ENCODE measurements at regions not wholly inside any gene's neighbourhood (a gene's known extent, or its start where the extent isn't known, plus 50 kb on each side); places are given as distances from the start of the nearest gene placed in this dataset.
"Not testable (repeated sequence)": the region's sequence is repeated elsewhere in the genome, so short reads cannot be mapped to it uniquely, and the experiment has no call there.

DNA sequence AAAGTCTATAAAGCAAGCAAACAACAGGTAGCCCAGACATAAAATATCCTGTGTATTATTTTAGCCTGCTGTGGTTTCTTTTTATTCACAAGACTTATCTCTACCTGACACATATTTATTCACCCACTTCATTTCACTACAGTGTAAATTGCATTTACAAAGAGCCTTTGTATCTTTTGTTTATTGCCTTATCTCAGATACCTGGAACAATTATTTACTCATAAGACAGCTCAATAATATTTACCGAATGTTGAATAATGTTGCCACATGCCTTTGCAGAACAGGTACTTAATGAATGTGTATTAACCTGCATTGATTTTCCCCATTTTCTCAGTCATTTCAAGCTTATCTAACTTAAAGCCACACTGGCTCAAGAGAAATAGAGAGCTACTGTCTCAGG lies 603.6 kb downstream of the FBXO15 start:
- TF ChIP-seq CTCF (IDR thresholded peaks at IDR 0.05) (no peak), POLR2A (IDR thresholded peaks at IDR 0.05) (no peak)
- H3K4me3 ChIP-seq (ENCODE audit: low read depth, poor library complexity, severe bottlenecking) = no peak overlapping the region
- no peak for DNase-seq (ENCODE audit: low spot score in 2 of 2)
- 63 to 89% methylated on average over 1 of the region's 1 CpG for WGBS, 2 donors
- intact Hi-C loops (cut with DNase I; ENCODE audit: low total_unique reads) = no loop called here

GRCh38 chr18:73535990-73536389 lies 611.6 kb downstream of the FBXO15 start:
- H3K4me3 ChIP-seq (ENCODE audit: low read depth, poor library complexity, severe bottlenecking) = no peak overlapping the region
- intact Hi-C loops (cut with DNase I; ENCODE audit: low total_unique reads) = no loop called here
- no peak for TF ChIP-seq CTCF (IDR thresholded peaks at IDR 0.05)
- TF ChIP-seq POLR2A (IDR thresholded peaks at IDR 0.05) = no peak
- WGBS, 2 donors = 35 to 94% methylated on average over 1 of the region's 1 CpG
- DNase-seq (ENCODE audit: low spot score in 2 of 2) = no peak

DNA sequence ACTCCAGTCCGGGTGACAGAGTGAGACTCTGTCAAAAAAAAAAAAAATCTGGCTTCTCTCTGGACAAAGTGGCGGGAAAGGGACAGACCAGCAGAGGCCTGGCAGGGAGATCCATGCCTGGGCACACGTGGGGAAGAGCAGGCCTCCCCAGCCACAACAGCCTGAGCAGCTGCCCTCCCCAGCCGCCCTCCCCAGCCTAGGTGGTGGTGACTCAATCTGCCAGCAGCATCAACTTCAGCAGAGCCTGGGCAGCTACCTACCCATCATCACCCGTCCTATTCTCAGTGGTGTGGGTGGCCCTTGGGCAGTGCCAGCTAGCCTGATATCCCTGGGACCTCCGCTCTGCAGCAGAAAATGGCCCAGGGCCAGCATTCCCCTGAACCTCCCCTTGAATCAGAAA lies 612.4 kb downstream of the FBXO15 start:
- DNase-seq (ENCODE audit: low spot score in 2 of 2) = no peak
- H3K4me3 ChIP-seq (ENCODE audit: low read depth, poor library complexity, severe bottlenecking) = no peak overlapping the region
- WGBS, 2 donors = 81 to 90% methylated on average over 5 to 6 of the region's 6 CpGs
- TF ChIP-seq CTCF (IDR thresholded peaks at IDR 0.05) = no peak
- intact Hi-C loops (cut with DNase I; ENCODE audit: low total_unique reads) = no loop called here

DNA sequence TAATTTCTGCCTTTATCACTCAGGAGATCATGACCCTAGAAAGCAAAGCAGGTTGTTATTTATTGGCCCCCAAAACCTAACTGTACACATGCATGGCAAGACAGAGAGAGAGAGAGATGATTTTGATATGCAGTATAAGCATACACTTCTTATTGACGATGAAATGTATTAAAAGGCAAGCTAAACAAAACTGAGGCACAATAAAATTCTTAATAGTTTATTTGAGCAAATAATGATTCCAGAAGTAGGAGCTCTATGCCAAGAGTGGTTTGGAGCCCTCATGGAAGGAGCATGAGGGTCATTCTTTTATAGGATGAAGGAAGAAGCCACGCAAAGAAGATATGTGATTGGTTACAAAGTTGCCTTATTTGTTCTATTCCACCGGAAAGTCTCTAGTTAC lies 616.0 kb downstream of the FBXO15 start:
- no peak overlapping the region for H3K4me3 ChIP-seq (ENCODE audit: low read depth, poor library complexity, severe bottlenecking)
- no peak for DNase-seq (ENCODE audit: low spot score in 2 of 2)
- 93% methylated on average over 3 of the region's 3 CpGs for WGBS, 2 donors
- no peak for TF ChIP-seq POLR2A (IDR thresholded peaks at IDR 0.05)
- TF ChIP-seq CTCF (IDR thresholded peaks at IDR 0.05) = no peak
- intact Hi-C loops (cut with DNase I; ENCODE audit: low total_unique reads) = no loop called here

GRCh38 chr18:73528066-73528465 lies 619.6 kb downstream of the FBXO15 start:
- intact Hi-C loops (cut with DNase I; ENCODE audit: low total_unique reads) = no loop called here
- H3K4me3 ChIP-seq (ENCODE audit: low read depth, poor library complexity, severe bottlenecking) = no peak overlapping the region
- 89 to 96% methylated on average over 7 of the region's 7 CpGs for WGBS, 2 donors
- no peak for DNase-seq (ENCODE audit: low spot score in 2 of 2)
- TF ChIP-seq CTCF (IDR thresholded peaks at IDR 0.05) (no peak), POLR2A (IDR thresholded peaks at IDR 0.05) (no peak)

DNA sequence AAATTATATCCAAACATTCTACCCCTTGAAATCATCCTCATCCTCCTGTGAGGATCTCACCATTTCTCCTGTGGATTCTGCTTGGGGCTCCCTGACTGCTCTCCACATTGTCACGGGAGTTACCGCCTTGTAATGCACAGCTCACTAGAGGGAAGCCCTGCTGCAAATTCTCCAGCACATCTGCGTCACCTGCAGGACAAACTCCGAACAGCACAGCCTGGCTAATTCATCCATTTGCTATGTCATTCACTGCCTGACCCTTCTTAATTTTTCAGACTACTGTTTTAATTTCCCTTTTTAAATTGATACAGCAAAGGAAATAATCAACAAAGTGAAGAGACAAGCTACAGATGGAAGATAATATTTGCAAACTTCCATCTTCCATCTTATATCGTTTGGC lies 627.4 kb downstream of the FBXO15 start:
- no peak overlapping the region for H3K4me3 ChIP-seq (ENCODE audit: low read depth, poor library complexity, severe bottlenecking)
- 62 to 80% methylated on average over 5 of the region's 5 CpGs for WGBS, 2 donors
- intact Hi-C loops (cut with DNase I; ENCODE audit: low total_unique reads) = no loop called here
- TF ChIP-seq CTCF (IDR thresholded peaks at IDR 0.05) = no peak
- no peak for TF ChIP-seq POLR2A (IDR thresholded peaks at IDR 0.05)
- DNase-seq (ENCODE audit: low spot score in 2 of 2) = no peak

- 92 to 93% methylated on average over 2 of the region's 2 CpGs for WGBS, 2 donors
- intact Hi-C loops (cut with DNase I; ENCODE audit: low total_unique reads) = not testable (repeated sequence)
Measured at GRCh38 chr18:73516056-73516455, 631.6 kb downstream of the FBXO15 start.

More at GRCh38 chr18:73516056-73516455, 631.6 kb downstream of the FBXO15 start:
- H3K4me3 ChIP-seq (ENCODE audit: low read depth, poor library complexity, severe bottlenecking); DNase-seq (ENCODE audit: low spot score in 2 of 2): not testable (repeated sequence)
